G401.6 (cell line): ENCODE measurements at regions not wholly inside any gene's neighbourhood (a gene's known extent, or its start where the extent isn't known, plus 50 kb on each side); places are given as distances from the start of the nearest gene placed in this dataset.
"Not testable (repeated sequence)": the region's sequence is repeated elsewhere in the genome, so short reads cannot be mapped to it uniquely, and the experiment has no call there.

ENCODE experiments used
- FAIRE-seq: peaks from 2 replicates; lab custom pipeline; 2012; peaks lifted over from hg19 to GRCh38; lab: Jason Lieb, UNC

- no peak for FAIRE-seq
These were observed 324.1 kb downstream of the C12orf75 start for GRCh38 chr12:105654606-105655005.

- no peak for FAIRE-seq
These were observed 327.9 kb downstream of the C12orf75 start for GRCh38 chr12:105658389-105658788.

GRCh38 chr12:105659355-105660075 is 329.0 kb downstream of the C12orf75 start:
- FAIRE-seq: no peak

- not testable (repeated sequence) for FAIRE-seq
These were observed 334.3 kb downstream of the C12orf75 start for GRCh38 chr12:105664765-105665164.

GRCh38 chr12:105665366-105665765 is 334.9 kb downstream of the C12orf75 start:
- no peak for FAIRE-seq

GRCh38 chr12:105667973-105668743 is 337.7 kb downstream of the C12orf75 start:
- no peak for FAIRE-seq

GRCh38 chr12:105670672-105671071 is 340.2 kb downstream of the C12orf75 start:
- no peak for FAIRE-seq

- no peak for FAIRE-seq
These were observed 341.2 kb downstream of the C12orf75 start for GRCh38 chr12:105671720-105672119.

- no peak for FAIRE-seq
These were observed 341.9 kb downstream of the C12orf75 start for GRCh38 chr12:105672121-105672975.

GRCh38 chr12:105674871-105675699 is 344.6 kb downstream of the C12orf75 start:
- FAIRE-seq: no peak

- FAIRE-seq: no peak
These were observed 346.2 kb downstream of the C12orf75 start for GRCh38 chr12:105676694-105677093.

GRCh38 chr12:105677672-105678071 is 347.2 kb downstream of the C12orf75 start:
- no peak for FAIRE-seq

- FAIRE-seq: no peak
These were observed 349.5 kb downstream of the C12orf75 start for GRCh38 chr12:105679982-105680381.

- FAIRE-seq: no peak
These were observed 350.9 kb downstream of the C12orf75 start for GRCh38 chr12:105681341-105681740.

GRCh38 chr12:105682821-105683220 is 352.3 kb downstream of the C12orf75 start:
- FAIRE-seq: not testable (repeated sequence)

GRCh38 chr12:105683836-105684235 is 353.3 kb downstream of the C12orf75 start:
- not testable (repeated sequence) for FAIRE-seq

- FAIRE-seq: no peak
These were observed 367.6 kb downstream of the C12orf75 start for GRCh38 chr12:105698075-105698474.

- FAIRE-seq: no peak
These were observed 368.7 kb downstream of the C12orf75 start for GRCh38 chr12:105699209-105699608.

GRCh38 chr12:105704787-105705186 is 374.3 kb downstream of the C12orf75 start:
- no peak for FAIRE-seq

- FAIRE-seq: no peak
These were observed 374.7 kb downstream of the C12orf75 start for GRCh38 chr12:105705235-105705634.

GRCh38 chr12:105705765-105706164 is 375.3 kb downstream of the C12orf75 start:
- FAIRE-seq: peak; percentile 92
